WTC11 (cell line): ENCODE measurements at regions not wholly inside any gene's neighbourhood (a gene's known extent, or its start where the extent isn't known, plus 50 kb on each side); places are given as distances from the start of the nearest gene placed in this dataset.

ENCODE experiments used
- ATAC-seq: fragments of 200-7000 bp; cut with Tn5 transposase; 2 replicates; pipeline ENCODE4 v1.10.0; 2021; ENCODE audit warnings: mild to moderate bottlenecking, moderate library complexity
- CTCF ChIA-PET: fragments of 300-600 bp; sonication (Branson Sonifier 250); formaldehyde crosslinking; loops from one replicate; lab custom pipeline; 2021; ENCODE audit warnings: antibody characterized with exemption; lab: Charles Lee
- POLR2A ChIA-PET: fragments of 350-600 bp; sonication (Branson Sonifier 250); formaldehyde crosslinking; loops from one replicate; lab custom pipeline; 2021; ENCODE audit warnings: antibody characterized with exemption; lab: Charles Lee
- DNase-seq: peaks from one replicate; pipeline ENCODE4 v3.0.0; 2021; ENCODE audit warnings: low spot score
- H3K27ac Mint-ChIP-seq: 2 replicates; pipeline ENCODE4 v1.8.0; 2021; ENCODE audit warnings: mixed read lengths
- H3K27me3 Mint-ChIP-seq: 2 replicates; pipeline ENCODE4 v1.8.0; 2021; ENCODE audit warnings: low read depth, mild to moderate bottlenecking, moderate library complexity, mixed read lengths
- H3K36me3 Mint-ChIP-seq: 2 replicates; pipeline ENCODE4 v1.8.0; 2021; ENCODE audit warnings: mixed read lengths
- H3K4me1 Mint-ChIP-seq: 2 replicates; pipeline ENCODE4 v1.8.0; 2022; ENCODE audit warnings: mixed read lengths
- H3K4me3 Mint-ChIP-seq: 2 replicates; pipeline ENCODE4 v1.8.0; 2021; ENCODE audit warnings: mild to moderate bottlenecking, moderate library complexity, mixed read lengths
- H3K9me3 Mint-ChIP-seq: 2 replicates; pipeline ENCODE4 v1.8.0; 2021; ENCODE audit warnings: mixed read lengths
- JUN ChIP-seq: sonication (generic); formaldehyde crosslinking; IDR thresholded peaks from 2 replicates; pipeline ENCODE4 v1.8.0; 2023; ENCODE audit warnings: mild to moderate bottlenecking, missing genetic modification reagents
- NR1H2 ChIP-seq: sonication (generic); formaldehyde crosslinking; IDR thresholded peaks from 2 replicates; pipeline ENCODE4 v1.9.0; 2021; ENCODE audit warnings: mild to moderate bottlenecking, moderate library complexity, missing genetic modification reagents
- PRDM15 ChIP-seq: sonication (generic); formaldehyde crosslinking; IDR thresholded peaks from 2 replicates; pipeline ENCODE4 v1.8.0; 2022; ENCODE audit warnings: missing genetic modification reagents
- SOX15 ChIP-seq: fragments of 250-450 bp; sonication (Bioruptor Pico); IDR thresholded peaks from 2 replicates; pipeline ENCODE4 v1.9.0; 2021; ENCODE audit warnings: mild to moderate bottlenecking
- ZBTB43 ChIP-seq: sonication (generic); formaldehyde crosslinking; IDR thresholded peaks from 2 replicates; pipeline ENCODE4 v1.8.1; 2023; ENCODE audit warnings: mild to moderate bottlenecking, missing genetic modification reagents
- ZNF121 ChIP-seq: sonication (generic); formaldehyde crosslinking; IDR thresholded peaks from 2 replicates; pipeline ENCODE4 v1.8.0; 2023; ENCODE audit warnings: missing genetic modification reagents
- ZNF219 ChIP-seq: sonication (generic); formaldehyde crosslinking; IDR thresholded peaks from 2 replicates; pipeline ENCODE4 v1.8.0; 2023; ENCODE audit warnings: missing genetic modification reagents, mild to moderate bottlenecking, borderline replicate concordance
- TF ChIP-seq, protein P1 (sequence below): fragments of 250-450 bp; sonication (Bioruptor Pico); IDR thresholded peaks from 2 replicates; pipeline ENCODE4 v1.9.0; 2021; ENCODE audit warnings: mild to moderate bottlenecking
- TF ChIP-seq, protein P2 (sequence below): sonication (generic); formaldehyde crosslinking; IDR thresholded peaks from 2 replicates; pipeline ENCODE4 v1.8.0; 2023; ENCODE audit warnings: missing genetic modification reagents, mild to moderate bottlenecking, borderline replicate concordance
- TF ChIP-seq, protein P3 (sequence below): fragments of 250-450 bp; sonication (Bioruptor Pico); IDR thresholded peaks from 2 replicates; pipeline ENCODE4 v1.8.0; 2021; ENCODE audit warnings: mild to moderate bottlenecking
- TF ChIP-seq, protein P4 (sequence below): sonication (generic); formaldehyde crosslinking; IDR thresholded peaks from 2 replicates; pipeline ENCODE4 v1.8.0; 2023; ENCODE audit warnings: mild to moderate bottlenecking, missing genetic modification reagents
- TF ChIP-seq, protein P5 (sequence below): fragments of 250-450 bp; sonication (Bioruptor Pico); IDR thresholded peaks from 2 replicates; pipeline ENCODE4 v1.9.0; 2021; ENCODE audit warnings: mild to moderate bottlenecking

- TF ChIP-seq, protein P1, sequence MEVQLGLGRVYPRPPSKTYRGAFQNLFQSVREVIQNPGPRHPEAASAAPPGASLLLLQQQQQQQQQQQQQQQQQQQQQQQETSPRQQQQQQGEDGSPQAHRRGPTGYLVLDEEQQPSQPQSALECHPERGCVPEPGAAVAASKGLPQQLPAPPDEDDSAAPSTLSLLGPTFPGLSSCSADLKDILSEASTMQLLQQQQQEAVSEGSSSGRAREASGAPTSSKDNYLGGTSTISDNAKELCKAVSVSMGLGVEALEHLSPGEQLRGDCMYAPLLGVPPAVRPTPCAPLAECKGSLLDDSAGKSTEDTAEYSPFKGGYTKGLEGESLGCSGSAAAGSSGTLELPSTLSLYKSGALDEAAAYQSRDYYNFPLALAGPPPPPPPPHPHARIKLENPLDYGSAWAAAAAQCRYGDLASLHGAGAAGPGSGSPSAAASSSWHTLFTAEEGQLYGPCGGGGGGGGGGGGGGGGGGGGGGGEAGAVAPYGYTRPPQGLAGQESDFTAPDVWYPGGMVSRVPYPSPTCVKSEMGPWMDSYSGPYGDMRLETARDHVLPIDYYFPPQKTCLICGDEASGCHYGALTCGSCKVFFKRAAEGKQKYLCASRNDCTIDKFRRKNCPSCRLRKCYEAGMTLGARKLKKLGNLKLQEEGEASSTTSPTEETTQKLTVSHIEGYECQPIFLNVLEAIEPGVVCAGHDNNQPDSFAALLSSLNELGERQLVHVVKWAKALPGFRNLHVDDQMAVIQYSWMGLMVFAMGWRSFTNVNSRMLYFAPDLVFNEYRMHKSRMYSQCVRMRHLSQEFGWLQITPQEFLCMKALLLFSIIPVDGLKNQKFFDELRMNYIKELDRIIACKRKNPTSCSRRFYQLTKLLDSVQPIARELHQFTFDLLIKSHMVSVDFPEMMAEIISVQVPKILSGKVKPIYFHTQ (CRISPR knock-in tag), result no peak
- TF ChIP-seq, protein P2, sequence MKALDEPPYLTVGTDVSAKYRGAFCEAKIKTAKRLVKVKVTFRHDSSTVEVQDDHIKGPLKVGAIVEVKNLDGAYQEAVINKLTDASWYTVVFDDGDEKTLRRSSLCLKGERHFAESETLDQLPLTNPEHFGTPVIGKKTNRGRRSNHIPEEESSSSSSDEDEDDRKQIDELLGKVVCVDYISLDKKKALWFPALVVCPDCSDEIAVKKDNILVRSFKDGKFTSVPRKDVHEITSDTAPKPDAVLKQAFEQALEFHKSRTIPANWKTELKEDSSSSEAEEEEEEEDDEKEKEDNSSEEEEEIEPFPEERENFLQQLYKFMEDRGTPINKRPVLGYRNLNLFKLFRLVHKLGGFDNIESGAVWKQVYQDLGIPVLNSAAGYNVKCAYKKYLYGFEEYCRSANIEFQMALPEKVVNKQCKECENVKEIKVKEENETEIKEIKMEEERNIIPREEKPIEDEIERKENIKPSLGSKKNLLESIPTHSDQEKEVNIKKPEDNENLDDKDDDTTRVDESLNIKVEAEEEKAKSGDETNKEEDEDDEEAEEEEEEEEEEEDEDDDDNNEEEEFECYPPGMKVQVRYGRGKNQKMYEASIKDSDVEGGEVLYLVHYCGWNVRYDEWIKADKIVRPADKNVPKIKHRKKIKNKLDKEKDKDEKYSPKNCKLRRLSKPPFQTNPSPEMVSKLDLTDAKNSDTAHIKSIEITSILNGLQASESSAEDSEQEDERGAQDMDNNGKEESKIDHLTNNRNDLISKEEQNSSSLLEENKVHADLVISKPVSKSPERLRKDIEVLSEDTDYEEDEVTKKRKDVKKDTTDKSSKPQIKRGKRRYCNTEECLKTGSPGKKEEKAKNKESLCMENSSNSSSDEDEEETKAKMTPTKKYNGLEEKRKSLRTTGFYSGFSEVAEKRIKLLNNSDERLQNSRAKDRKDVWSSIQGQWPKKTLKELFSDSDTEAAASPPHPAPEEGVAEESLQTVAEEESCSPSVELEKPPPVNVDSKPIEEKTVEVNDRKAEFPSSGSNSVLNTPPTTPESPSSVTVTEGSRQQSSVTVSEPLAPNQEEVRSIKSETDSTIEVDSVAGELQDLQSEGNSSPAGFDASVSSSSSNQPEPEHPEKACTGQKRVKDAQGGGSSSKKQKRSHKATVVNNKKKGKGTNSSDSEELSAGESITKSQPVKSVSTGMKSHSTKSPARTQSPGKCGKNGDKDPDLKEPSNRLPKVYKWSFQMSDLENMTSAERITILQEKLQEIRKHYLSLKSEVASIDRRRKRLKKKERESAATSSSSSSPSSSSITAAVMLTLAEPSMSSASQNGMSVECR, result no peak
- no peak for TF ChIP-seq ZBTB43
Measured at GRCh38 chr22:48587236-48587865, 1240.3 kb downstream of the BRD1 start (continued).

DNA sequence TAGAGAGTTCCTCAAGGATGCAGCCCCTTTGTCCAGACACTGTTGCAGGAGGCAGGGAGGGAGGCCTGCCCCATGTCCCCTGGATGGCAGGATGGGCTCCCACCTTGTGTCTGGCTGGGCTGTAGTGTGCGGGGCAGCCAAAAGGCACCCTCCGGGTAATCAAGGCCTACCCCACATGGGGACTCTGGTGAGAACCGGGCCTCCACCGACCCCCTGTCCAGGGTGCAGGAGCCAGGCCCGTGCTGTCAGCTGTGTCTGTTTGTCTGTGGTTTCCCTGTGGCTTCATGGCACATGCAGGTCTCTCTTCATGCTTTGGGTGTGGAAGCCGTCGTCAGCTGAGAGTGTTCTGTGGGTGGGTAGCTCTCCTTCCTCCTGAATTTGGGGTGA lies 1240.9 kb downstream of the BRD1 start:
- no peak for ATAC-seq
- Mint-ChIP-seq H3K36me3 (no peaks in the 10 kb centered on the region), H3K9me3 (no peaks in the 10 kb centered on the region), H3K27me3 (no peaks in the 10 kb centered on the region), H3K4me1 (no peaks in the 10 kb centered on the region), H3K4me3 (no peak overlapping the region), H3K27ac (no peak overlapping the region; the same call in 1 of the 2 replicates)
- ChIA-PET CTCF (no interaction called here), POLR2A (no interaction called here)
- DNase-seq, result no peak
- TF ChIP-seq, protein P3, sequence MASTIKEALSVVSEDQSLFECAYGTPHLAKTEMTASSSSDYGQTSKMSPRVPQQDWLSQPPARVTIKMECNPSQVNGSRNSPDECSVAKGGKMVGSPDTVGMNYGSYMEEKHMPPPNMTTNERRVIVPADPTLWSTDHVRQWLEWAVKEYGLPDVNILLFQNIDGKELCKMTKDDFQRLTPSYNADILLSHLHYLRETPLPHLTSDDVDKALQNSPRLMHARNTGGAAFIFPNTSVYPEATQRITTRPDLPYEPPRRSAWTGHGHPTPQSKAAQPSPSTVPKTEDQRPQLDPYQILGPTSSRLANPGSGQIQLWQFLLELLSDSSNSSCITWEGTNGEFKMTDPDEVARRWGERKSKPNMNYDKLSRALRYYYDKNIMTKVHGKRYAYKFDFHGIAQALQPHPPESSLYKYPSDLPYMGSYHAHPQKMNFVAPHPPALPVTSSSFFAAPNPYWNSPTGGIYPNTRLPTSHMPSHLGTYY, result no peak
- TF ChIP-seq JUN (CRISPR knock-in tag), result no peak
- TF ChIP-seq SOX15, result no peak
- no peak for TF ChIP-seq NR1H2 (CRISPR knock-in tag)
- TF ChIP-seq ZNF219 (CRISPR knock-in tag), result no peak
- TF ChIP-seq, protein P4, sequence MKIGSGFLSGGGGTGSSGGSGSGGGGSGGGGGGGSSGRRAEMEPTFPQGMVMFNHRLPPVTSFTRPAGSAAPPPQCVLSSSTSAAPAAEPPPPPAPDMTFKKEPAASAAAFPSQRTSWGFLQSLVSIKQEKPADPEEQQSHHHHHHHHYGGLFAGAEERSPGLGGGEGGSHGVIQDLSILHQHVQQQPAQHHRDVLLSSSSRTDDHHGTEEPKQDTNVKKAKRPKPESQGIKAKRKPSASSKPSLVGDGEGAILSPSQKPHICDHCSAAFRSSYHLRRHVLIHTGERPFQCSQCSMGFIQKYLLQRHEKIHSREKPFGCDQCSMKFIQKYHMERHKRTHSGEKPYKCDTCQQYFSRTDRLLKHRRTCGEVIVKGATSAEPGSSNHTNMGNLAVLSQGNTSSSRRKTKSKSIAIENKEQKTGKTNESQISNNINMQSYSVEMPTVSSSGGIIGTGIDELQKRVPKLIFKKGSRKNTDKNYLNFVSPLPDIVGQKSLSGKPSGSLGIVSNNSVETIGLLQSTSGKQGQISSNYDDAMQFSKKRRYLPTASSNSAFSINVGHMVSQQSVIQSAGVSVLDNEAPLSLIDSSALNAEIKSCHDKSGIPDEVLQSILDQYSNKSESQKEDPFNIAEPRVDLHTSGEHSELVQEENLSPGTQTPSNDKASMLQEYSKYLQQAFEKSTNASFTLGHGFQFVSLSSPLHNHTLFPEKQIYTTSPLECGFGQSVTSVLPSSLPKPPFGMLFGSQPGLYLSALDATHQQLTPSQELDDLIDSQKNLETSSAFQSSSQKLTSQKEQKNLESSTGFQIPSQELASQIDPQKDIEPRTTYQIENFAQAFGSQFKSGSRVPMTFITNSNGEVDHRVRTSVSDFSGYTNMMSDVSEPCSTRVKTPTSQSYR, result no peak
- TF ChIP-seq PRDM15 (CRISPR knock-in tag), result no peak
- TF ChIP-seq, protein P2, result no peak
- TF ChIP-seq ZNF121 (CRISPR knock-in tag), result no peak
- TF ChIP-seq, protein P5, sequence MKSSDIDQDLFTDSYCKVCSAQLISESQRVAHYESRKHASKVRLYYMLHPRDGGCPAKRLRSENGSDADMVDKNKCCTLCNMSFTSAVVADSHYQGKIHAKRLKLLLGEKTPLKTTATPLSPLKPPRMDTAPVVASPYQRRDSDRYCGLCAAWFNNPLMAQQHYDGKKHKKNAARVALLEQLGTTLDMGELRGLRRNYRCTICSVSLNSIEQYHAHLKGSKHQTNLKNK (CRISPR knock-in tag), result no peak
